Cardiac fibroblast (primary cell): ENCODE measurements at regions not wholly inside any gene's neighbourhood (a gene's known extent, or its start where the extent isn't known, plus 50 kb on each side); places are given as distances from the start of the nearest gene placed in this dataset.

Experiments
- DNase-seq, 2 donors: peaks; one replicate each; pipeline versions ENCODE4 v3.0.0 to v3.0.0-alpha.2; 2010; ENCODE audit warnings: low read depth in 2 of 2
- H3K4me3 ChIP-seq, 2 donors: replicated peaks in 1 of 2; 1 replicate in 1 of 2; 2 replicates in 1 of 2; pipeline ENCODE4 v1.5.1; 2011; ENCODE audit warnings: low read depth in 2 of 2, low read length in 2 of 2, mild to moderate bottlenecking in 2 of 2, moderate library complexity in 1 of 2
- CTCF ChIP-seq: IDR thresholded peaks from one replicate; pipeline ENCODE4 v1.5.1; 2011; ENCODE audit warnings: low read depth, mild to moderate bottlenecking, low read length, inconsistent platforms

- TF ChIP-seq CTCF: no peak
- H3K4me3 ChIP-seq: no peak overlapping the region
- DNase-seq: no peak
Observed at GRCh38 chr12:23002381-23002780, 377.4 kb downstream of the ETNK1 start.

- DNase-seq: no peak
- no peak overlapping the region for H3K4me3 ChIP-seq
- no peak for TF ChIP-seq CTCF
Observed at GRCh38 chr12:23004473-23005020, 379.6 kb downstream of the ETNK1 start.

- no peak for DNase-seq
- no peak for TF ChIP-seq CTCF
- H3K4me3 ChIP-seq: no peak overlapping the region
Observed at GRCh38 chr12:23005387-23005786, 380.4 kb downstream of the ETNK1 start.

GRCh38 chr12:23006413-23006812 lies 381.4 kb downstream of the ETNK1 start:
- H3K4me3 ChIP-seq: no peak overlapping the region
- TF ChIP-seq CTCF: no peak
- DNase-seq: no peak

- DNase-seq: no peak
- TF ChIP-seq CTCF: no peak
- H3K4me3 ChIP-seq: no peak overlapping the region
Observed at GRCh38 chr12:23008623-23009022, 383.7 kb downstream of the ETNK1 start.

- TF ChIP-seq CTCF: peak; percentile 10
- peak in 1 of 2 donors; percentile 22 for DNase-seq
Observed at GRCh38 chr12:23014749-23015148, 389.8 kb downstream of the ETNK1 start.

GRCh38 chr12:23025372-23026016 lies 400.5 kb downstream of the ETNK1 start:
- no peak overlapping the region for H3K4me3 ChIP-seq
- DNase-seq: no peak
- no peak for TF ChIP-seq CTCF

More at GRCh38 chr12:23014749-23015148, 389.8 kb downstream of the ETNK1 start:
- H3K4me3 ChIP-seq: no peak overlapping the region
